Esophagus squamous epithelium (tissue), 4 donors: ENCODE measurements at regions not wholly inside any gene's neighbourhood (a gene's known extent, or its start where the extent isn't known, plus 50 kb on each side); places are given as distances from the start of the nearest gene placed in this dataset.

ENCODE experiments used
- POLR2A ChIP-seq, 4 donors: fragments of 450-650 bp; IDR thresholded peaks; one replicate each; pipeline ENCODE4 v1.6.1; 2017; ENCODE audit warnings: antibody characterized with exemption in 4 of 4, mild to moderate bottlenecking in 4 of 4, moderate library complexity in 3 of 4
- TF ChIP-seq, protein P1 (sequence below), 6 experiments: fragments of 450-650 bp in 4 of 6; fragments of 200-600 bp in 2 of 6; sonication (generic) in 2 of 6; IDR thresholded peaks; one replicate each; pipeline ENCODE4 v1.5.1; 2016 to 2019; ENCODE audit warnings: antibody characterized with exemption in 6 of 6, mild to moderate bottlenecking in 4 of 6, moderate library complexity in 4 of 6

GRCh38 chr6:144635051-144635450, 349.9 kb downstream of the UTRN start:
- TF ChIP-seq, protein P1, sequence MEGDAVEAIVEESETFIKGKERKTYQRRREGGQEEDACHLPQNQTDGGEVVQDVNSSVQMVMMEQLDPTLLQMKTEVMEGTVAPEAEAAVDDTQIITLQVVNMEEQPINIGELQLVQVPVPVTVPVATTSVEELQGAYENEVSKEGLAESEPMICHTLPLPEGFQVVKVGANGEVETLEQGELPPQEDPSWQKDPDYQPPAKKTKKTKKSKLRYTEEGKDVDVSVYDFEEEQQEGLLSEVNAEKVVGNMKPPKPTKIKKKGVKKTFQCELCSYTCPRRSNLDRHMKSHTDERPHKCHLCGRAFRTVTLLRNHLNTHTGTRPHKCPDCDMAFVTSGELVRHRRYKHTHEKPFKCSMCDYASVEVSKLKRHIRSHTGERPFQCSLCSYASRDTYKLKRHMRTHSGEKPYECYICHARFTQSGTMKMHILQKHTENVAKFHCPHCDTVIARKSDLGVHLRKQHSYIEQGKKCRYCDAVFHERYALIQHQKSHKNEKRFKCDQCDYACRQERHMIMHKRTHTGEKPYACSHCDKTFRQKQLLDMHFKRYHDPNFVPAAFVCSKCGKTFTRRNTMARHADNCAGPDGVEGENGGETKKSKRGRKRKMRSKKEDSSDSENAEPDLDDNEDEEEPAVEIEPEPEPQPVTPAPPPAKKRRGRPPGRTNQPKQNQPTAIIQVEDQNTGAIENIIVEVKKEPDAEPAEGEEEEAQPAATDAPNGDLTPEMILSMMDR (IDR thresholded peaks at IDR 0.05), result no peak
- no peak for TF ChIP-seq POLR2A (IDR thresholded peaks at IDR 0.05)
